OCI-LY3 (cell line): ENCODE measurements at regions not wholly inside any gene's neighbourhood (a gene's known extent, or its start where the extent isn't known, plus 50 kb on each side); places are given as distances from the start of the nearest gene placed in this dataset.

Experiments used
- H2AFZ ChIP-seq: fragments of 200-600, 300-600 bp; shearing (Covaris generic); 2 replicates; pipeline ENCODE4 v1.6.0; 2014; ENCODE audit warnings: antibody characterized with exemption, low read depth, low read length
- H3K27ac ChIP-seq: fragments of 200-600, 300-600 bp; sonication (generic); 2 replicates; pipeline ENCODE4 v1.5.1; 2014; ENCODE audit warnings: mild to moderate bottlenecking, low read length, moderate library complexity, mixed read lengths
- H3K27me3 ChIP-seq: fragments of 200-600, 300-600 bp; sonication (generic); 2 replicates; pipeline ENCODE4 v1.6.1; 2014; ENCODE audit warnings: low read depth, low read length, mixed read lengths
- H3K36me3 ChIP-seq: fragments of 200-600, 300-600 bp; sonication (generic); replicated peaks from 2 replicates; pipeline ENCODE3; 2014; ENCODE audit warnings: low read depth, low read length, mixed read lengths
- H3K4me1 ChIP-seq: fragments of 300-600, 200-600 bp; sonication (generic); 2 replicates; pipeline ENCODE4 v1.6.1; 2014; ENCODE audit warnings: low read length, mixed read lengths
- H3K4me2 ChIP-seq: fragments of 200-600, 300-600 bp; sonication (generic); 2 replicates; pipeline ENCODE4 v1.6.1; 2014; ENCODE audit warnings: low read length, mixed read lengths
- H3K4me3 ChIP-seq: fragments of 300-600, 200-600 bp; sonication (generic); 2 replicates; pipeline ENCODE4 v1.5.1; 2014; ENCODE audit warnings: antibody characterized with exemption, mild to moderate bottlenecking, low read length, moderate library complexity
- H3K79me2 ChIP-seq: fragments of 300-600, 200-600 bp; shearing (Covaris generic); 2 replicates; pipeline ENCODE4 v1.6.1; 2014; ENCODE audit warnings: mild to moderate bottlenecking, low read length, mixed read lengths
- H3K9ac ChIP-seq: fragments of 300-600, 200-600 bp; shearing (Covaris generic); 2 replicates; pipeline ENCODE4 v1.6.0; 2014; ENCODE audit warnings: mild to moderate bottlenecking, low read length, moderate library complexity
- H3K9me3 ChIP-seq: fragments of 200-600, 300-600 bp; shearing (Covaris generic); 2 replicates; pipeline ENCODE4 v1.6.1; 2014; ENCODE audit warnings: low read length, mixed read lengths; ENCODE audit not compliant: insufficient read depth
- H4K20me1 ChIP-seq: fragments of 200-600, 300-600 bp; sonication (generic); 2 replicates; pipeline ENCODE4 v1.6.1; 2016; ENCODE audit warnings: low read length, mixed read lengths; ENCODE audit not compliant: insufficient read depth
- EZH2phosphoT487 ChIP-seq: fragments of 200-600 bp; shearing (Covaris generic); IDR thresholded peaks from 2 replicates; pipeline ENCODE4 v1.6.1; 2018; ENCODE audit warnings: antibody characterized with exemption, mixed run types, low read depth
- TF ChIP-seq, protein P1 (sequence below): fragments of 200-600, 300-600 bp; sonication (generic); IDR thresholded peaks from 2 replicates; pipeline ENCODE4 v1.5.1; 2014; ENCODE audit warnings: antibody characterized with exemption, low read length, low read depth

DNA sequence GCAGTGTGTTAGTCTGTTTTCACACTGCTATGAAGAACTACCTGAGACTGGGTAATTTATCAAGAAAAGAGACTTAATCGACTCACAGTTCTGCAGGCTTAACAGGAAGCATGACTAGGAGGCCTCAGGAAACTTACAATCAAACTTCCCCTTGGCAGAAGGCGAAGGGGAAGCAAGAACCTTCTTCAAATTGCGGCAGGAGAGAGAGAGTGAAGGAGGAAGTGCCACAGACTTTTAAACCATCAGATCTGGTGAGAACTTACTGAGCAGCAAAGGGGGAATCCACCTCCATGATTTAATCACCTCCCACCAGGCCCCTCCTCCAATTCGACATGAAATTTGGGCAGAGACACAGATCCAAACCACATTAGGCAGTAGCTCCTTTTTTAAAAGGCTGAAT, 59.2 kb upstream of the LEF1 start:
- H3K36me3 ChIP-seq, result no peaks in the 10 kb centered on the region
- no peak overlapping the region for H3K9ac ChIP-seq
- H3K27ac ChIP-seq, result peak overlapping the region; percentile 14; the same call in 1 of the 2 replicates
- peaks cover 6% of the 10 kb centered on the region for H3K4me1 ChIP-seq
- H3K4me2 ChIP-seq, result no peak overlapping the region
- H2AFZ ChIP-seq, result no peak overlapping the region
- H3K9me3 ChIP-seq, result no peaks in the 10 kb centered on the region
- no peak overlapping the region for H3K4me3 ChIP-seq
- H3K27me3 ChIP-seq, result no peaks in the 10 kb centered on the region
- no peaks in the 10 kb centered on the region for H4K20me1 ChIP-seq
- no peaks in the 10 kb centered on the region for H3K79me2 ChIP-seq
- TF ChIP-seq, protein P1, sequence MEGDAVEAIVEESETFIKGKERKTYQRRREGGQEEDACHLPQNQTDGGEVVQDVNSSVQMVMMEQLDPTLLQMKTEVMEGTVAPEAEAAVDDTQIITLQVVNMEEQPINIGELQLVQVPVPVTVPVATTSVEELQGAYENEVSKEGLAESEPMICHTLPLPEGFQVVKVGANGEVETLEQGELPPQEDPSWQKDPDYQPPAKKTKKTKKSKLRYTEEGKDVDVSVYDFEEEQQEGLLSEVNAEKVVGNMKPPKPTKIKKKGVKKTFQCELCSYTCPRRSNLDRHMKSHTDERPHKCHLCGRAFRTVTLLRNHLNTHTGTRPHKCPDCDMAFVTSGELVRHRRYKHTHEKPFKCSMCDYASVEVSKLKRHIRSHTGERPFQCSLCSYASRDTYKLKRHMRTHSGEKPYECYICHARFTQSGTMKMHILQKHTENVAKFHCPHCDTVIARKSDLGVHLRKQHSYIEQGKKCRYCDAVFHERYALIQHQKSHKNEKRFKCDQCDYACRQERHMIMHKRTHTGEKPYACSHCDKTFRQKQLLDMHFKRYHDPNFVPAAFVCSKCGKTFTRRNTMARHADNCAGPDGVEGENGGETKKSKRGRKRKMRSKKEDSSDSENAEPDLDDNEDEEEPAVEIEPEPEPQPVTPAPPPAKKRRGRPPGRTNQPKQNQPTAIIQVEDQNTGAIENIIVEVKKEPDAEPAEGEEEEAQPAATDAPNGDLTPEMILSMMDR, result no peak
- TF ChIP-seq EZH2phosphoT487, result no peak

DNA sequence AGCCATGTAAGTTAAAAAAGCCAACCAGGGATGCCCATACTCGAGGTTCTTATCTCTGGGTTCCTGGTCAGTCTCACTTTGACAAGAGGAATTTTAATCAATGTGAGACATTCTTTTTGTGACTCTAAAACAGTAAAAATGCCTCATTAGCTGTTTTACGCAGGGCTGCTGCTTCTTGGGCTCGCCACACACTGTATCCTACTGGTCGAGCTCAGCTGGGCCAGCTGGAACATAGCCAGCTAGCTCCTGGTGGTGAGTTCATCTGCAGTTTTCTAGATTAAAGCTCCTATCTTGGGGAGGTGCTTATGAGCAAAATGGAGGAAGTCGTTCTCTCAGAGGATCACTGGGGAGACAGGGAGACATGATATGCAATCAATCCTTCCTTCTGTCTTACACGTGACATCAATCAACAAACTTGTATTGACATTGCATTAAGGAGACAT, 55.9 kb upstream of the LEF1 start:
- Histone ChIP-seq H2AFZ (no peak overlapping the region), H3K36me3 (no peaks in the 10 kb centered on the region), H3K27me3 (no peaks in the 10 kb centered on the region), H3K4me1 (peaks cover 6% of the 10 kb centered on the region), H3K4me3 (no peak overlapping the region), H3K79me2 (no peaks in the 10 kb centered on the region), H3K9me3 (no peaks in the 10 kb centered on the region), H3K27ac (no peak overlapping the region), H4K20me1 (no peaks in the 10 kb centered on the region), H3K9ac (no peak overlapping the region), H3K4me2 (no peak overlapping the region)
- TF ChIP-seq EZH2phosphoT487, result no peak
- TF ChIP-seq, protein P1, result no peak

DNA sequence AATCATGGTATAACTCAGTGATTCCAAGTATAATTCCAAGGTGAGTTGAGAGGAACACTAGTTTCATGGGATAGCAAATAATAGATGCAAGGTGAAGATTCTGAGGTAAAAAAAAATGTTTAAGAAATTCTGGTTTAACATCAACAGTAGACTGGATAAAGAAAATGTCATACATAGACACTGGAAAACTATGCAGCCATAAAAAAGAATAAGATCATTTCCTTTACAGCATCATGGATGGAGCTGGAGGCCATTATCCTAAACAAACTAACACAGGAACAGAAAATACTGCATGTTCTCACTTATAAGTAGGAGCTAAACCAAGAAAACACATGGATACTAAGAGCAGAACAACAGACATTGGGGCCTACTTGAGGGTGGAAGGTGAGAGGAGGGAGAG, 54.6 kb upstream of the LEF1 start:
- H3K27me3 ChIP-seq, result no peaks in the 10 kb centered on the region
- H3K9me3 ChIP-seq, result no peaks in the 10 kb centered on the region
- H2AFZ ChIP-seq, result no peak overlapping the region
- H3K4me3 ChIP-seq, result no peak overlapping the region
- H3K79me2 ChIP-seq, result no peaks in the 10 kb centered on the region
- TF ChIP-seq EZH2phosphoT487, result no peak
- TF ChIP-seq, protein P1, result no peak
- peaks cover 6% of the 10 kb centered on the region for H3K4me1 ChIP-seq
- H4K20me1 ChIP-seq, result no peaks in the 10 kb centered on the region
- H3K36me3 ChIP-seq, result no peaks in the 10 kb centered on the region
- no peak overlapping the region for H3K4me2 ChIP-seq
- no peak overlapping the region for H3K27ac ChIP-seq
- H3K9ac ChIP-seq, result no peak overlapping the region

DNA sequence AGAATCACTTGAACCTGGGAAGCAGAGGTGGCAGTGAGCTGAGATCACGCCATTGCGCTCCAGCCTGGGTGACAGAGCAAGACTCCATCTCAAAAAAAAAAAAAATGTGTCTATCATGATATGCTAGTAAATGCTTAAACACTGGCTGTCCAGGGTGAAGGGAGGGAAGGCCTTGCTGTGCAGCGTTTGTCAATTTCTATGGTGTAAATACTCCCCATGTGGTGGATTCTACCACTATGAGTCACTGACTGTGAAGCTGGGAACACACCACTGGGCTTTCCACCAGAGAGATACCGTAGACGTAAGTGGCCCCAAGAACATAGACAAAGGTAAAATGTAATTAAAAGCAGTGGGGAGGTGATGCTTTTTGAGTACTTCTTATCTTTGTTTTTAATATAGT, 51.3 kb upstream of the LEF1 start:
- Histone ChIP-seq H3K79me2 (no peaks in the 10 kb centered on the region), H3K4me1 (no peaks in the 10 kb centered on the region), H3K4me3 (no peak overlapping the region), H3K9me3 (no peaks in the 10 kb centered on the region), H3K27me3 (no peaks in the 10 kb centered on the region), H3K36me3 (no peaks in the 10 kb centered on the region), H3K9ac (no peak overlapping the region), H2AFZ (no peak overlapping the region), H3K27ac (no peak overlapping the region), H4K20me1 (no peaks in the 10 kb centered on the region), H3K4me2 (no peak overlapping the region)
- TF ChIP-seq, protein P1, result no peak
